NOMO-1 treated with DMSO at 0.1 percent for 48 hours (cell line): ENCODE measurements at regions not wholly inside any gene's neighbourhood (a gene's known extent, or its start where the extent isn't known, plus 50 kb on each side); places are given as distances from the start of the nearest gene placed in this dataset.
A peak's percentile ranks its signal among the peaks of the same experiment; 100 is the strongest.
"Not testable (repeated sequence)": the region's sequence is repeated elsewhere in the genome, so short reads cannot be mapped to it uniquely, and the experiment has no call there.

Source experiments
- DNase-seq: peaks from one replicate; lab custom pipeline; 2025; ENCODE audit not compliant: unreplicated experiment; lab: John Stamatoyannopoulos, UW

DNA sequence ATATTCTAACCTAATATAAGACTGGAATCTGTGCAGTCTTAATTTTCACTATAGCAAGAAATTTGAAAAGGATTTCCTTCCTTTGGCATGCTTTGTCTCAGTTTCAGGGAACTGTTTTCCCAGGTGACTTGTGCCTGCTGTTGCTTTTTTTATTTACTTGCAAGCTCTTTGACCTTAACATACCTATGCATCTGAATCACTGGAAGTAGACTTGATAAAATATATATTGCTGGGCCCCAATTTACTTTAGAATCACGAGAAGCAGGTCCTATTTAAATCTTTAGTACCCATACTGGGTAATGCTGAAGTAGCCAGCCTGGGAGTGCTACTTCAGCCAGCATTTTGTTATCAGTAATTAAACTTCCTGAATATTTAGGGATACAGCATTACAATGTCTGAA, 257.9 kb upstream of the ALCAM start:
- no peak for DNase-seq

DNA sequence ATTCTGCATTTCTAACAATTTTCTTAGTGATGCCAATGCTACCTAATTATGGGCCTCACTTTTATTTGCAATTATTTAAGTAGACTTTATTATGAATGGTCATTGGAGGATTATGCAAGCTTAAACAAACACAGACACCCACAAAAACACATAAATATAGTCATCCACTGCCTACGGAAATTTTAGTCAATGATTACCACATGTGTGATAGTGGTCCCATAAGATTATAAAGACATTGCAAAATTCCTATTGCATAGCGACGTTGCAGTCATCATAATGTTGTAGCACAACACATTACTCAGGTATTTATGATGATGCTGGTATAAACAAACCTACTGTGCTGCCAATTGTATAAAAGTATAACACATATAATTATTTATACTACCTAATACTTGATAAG, 247.8 kb upstream of the ALCAM start:
- no peak for DNase-seq

DNA sequence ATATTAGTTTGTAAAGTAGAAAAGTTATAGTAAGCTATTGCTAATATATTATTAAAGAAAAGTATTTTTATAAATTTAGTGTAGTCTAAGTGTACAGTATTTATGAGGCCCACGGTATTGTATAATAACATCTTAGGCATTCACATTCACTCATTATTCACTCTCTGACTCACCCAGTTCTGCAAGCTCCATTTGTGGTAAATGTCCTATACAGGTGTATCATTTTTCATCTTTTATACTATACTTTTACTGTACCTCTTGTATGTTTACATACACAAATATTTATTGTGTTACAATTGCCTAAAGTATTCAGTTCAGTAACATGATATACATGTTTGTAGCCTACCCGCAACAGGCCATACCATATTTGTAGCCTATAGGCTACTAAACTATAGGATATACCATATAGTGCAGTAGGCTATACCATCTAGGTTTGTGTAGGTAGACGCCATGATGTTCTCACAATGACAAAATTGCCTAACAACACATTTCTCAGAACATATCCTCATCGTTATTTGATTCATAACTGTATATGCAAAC, 246.8 kb upstream of the ALCAM start:
- no peak for DNase-seq

DNA sequence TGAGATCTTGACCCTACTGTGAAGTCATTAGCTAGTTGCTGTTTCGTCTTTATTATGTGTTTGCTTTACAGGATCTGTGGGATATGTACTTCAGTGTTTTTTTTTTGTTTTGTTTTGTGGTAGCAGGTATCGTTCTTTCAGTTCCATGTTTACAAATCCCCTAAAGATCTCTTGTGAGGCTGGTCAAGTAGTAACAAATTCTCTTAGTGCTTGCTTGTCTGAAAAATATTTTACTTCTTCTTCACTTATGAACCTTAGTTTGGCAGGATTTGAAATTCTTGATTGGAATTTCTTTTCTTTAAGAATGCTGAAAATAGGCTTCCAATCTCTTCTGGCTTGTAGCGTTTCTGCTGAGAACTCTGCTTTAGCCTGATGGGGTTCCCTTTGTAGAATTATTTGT, 235.8 kb upstream of the ALCAM start:
- no peak for DNase-seq

DNA sequence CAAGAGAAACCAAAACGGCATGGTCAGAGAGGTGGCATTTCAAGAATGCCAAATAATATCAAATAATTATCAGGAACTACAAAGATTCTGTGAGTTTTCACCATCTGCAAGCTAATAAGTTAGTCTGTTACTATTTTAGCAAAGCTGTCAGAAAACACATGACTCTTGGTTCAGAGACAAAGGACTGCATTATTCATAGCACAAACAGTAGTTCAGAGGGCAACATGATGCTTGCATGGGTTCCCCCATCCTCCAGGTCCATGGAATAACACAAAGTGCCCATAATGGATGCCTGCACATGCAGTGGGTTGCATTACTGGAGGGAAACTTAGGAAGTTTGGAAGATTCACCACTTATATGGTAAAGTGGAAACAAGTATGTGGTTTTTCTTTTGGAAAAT, 228.8 kb upstream of the ALCAM start:
- DNase-seq: no peak

DNA sequence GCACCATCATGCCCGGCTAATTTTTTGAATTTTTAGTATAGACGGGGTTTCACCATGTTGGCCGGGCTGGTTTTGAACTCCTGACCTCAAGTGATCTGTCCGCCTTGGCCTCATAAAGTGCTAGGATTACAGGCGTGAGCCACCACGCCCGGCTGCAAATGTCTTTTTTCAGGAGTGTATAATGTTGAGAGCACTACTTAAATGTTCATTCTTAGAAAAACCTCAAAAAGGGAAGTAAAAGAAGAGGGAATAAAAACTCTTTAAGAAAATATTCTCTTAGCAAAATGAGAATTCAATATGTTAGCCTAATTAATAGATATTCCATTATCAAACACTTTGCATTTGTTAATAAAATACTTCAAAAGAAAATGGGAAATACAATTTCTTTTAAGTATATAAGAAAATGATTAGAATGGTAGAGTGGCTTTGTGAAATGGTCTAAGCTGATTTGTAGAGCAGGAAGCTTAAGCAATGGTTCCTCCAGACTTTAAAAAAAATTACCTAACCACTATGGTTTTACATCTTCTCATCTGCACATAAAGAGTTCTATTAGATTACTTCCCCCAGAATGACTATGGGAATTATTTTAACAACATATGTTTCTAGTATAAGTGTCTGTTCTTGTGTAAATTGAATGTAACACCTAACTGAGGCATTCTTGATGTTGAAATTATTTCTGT, 226.7 kb upstream of the ALCAM start:
- DNase-seq: peak; percentile 92

DNA sequence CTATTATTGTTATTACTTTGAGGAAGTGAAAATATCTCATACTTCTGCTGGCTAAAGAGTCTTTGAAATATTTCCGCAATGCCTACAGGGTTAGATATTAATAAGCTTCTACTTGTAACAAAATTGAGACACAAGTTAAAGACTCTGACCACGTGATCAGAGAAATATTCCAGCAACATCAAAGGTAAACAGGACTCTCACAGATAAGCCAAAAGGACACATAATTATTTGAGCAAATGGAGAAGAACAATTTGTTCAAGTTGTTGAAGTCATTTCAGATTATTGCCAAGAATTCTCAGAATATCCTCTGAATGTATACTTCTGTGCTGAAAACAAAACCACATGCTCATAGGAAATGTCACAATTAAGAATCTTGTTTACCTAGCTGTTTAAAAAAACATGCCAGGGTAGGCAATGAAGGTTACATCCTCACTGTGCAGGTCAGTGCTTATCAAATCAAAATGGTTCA, 225.8 kb upstream of the ALCAM start:
- peak; percentile 40 for DNase-seq

DNA sequence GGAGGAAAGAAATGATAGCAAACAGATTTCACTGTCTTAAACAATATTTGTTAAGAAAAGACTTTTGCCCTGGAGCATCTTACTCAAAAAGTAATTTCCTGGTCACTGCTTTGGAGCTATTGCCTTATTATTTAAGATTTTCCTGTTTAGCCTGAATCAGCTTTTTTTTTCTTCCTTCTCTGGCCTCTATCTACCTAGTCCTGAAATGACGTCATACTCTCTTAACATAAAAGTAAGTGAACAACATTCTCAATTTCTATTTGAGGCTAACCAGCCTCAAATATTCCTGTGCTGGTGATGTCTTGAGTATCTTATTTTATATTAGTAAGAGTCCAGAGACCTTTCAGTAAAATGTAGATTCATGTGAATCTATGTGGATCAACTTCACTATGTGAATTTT, 221.9 kb upstream of the ALCAM start:
- DNase-seq: no peak

DNA sequence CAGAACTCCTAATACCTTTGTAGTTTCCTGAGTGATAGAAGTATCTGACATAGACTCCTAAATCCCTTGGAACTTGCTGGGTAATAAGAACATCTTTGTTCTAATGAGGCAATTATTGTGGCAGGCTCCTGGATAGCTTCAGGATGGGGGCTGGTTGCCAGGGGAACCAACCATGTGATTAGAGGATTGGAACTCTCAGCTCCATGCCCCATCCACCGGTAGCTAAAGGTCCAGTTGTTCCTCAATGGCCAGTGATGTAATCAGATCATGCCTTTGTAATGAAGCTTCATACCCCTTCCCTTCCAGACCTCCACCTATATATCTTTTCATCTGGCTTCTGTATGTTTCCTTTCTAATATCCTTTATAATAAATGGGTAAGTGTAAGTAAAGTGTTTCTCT, 221.2 kb upstream of the ALCAM start:
- DNase-seq: no peak

DNA sequence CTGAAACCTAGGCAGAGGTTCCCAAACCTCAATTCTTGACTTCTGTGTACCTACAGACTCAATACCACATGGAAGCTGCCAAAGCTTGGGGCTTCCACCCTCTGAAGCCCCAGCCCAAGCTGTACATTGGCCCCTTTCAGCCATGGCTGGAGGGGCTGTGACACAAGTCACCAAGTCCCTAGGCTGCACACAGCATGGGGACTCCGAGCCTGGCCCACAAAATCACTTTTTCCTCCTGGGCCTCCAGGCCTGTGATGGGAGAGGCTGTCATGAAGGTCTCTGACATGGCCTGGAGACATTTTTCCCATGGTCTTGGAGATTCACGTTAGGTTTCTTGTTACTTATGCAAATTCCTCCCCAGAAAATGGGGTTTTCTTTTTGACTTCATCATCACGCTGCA, 217.5 kb upstream of the ALCAM start:
- DNase-seq: not testable (repeated sequence)

DNA sequence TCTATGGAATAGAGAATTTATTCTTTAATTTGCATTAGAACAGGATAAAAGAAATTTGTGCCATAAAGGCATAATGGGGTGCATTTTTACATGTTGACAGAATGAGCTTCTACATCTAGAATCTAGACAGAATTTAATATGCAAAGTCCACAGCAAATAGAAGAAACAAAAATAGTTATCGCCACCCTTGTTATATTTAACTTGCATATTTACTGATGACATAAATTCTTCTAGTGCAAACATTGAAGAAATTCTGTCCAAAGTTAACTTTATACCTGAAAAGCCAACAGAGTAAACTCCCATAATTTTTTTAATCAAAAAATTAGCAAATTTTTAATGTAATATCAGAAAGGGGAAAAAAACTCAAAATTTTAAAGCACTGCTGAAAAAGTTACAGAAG, 213.7 kb upstream of the ALCAM start:
- DNase-seq: no peak

DNA sequence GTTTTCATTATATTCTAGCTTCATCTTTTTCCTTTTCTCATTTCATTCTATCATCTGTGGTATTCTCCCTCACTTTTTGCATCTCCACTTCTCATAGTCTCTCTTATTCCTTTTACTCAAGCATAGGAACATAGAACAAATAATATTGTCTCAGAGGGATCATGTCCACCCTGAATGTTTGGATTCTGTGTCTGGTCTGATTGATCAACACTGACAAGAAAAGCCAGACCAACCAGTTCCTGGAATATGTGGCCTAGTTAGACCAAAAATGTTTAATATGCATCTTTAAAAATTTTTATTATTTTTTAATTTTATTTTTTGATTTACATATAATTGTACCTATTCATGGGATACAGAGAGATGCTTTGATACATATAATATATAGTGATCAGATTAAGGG, 212.0 kb upstream of the ALCAM start:
- DNase-seq: no peak

DNA sequence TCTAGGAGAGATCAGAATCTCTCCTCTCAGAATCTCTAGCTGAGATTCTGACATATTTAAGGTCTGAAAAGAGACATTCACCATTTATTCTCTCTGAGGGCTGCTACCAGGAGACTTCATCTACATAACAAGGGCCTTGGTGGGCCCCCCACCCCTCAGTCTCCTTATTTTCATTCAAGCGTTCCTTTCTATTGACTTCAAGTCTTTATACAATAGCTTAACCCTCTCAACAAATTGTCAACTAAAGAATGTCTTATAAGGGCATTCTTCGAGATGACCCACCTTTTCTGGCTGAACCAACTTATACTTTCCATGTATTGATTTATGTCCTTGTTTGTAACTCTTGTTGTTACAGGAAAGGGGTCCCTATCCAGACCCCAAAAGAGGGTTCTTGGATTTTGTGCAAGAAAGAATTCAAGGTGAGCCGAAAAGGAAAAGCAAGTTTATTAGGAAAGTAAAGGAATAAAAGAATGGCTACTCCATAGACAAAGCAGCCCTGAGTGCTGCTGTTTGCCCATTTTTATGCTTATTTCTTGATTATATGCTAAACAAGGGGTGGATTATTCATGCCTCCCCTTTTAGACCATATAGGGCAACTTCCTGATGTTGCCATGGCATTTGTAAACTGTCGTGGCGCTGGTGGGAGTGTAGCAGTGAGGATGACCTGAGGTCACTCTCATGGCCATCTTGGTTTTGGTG, 209.5 kb upstream of the ALCAM start:
- DNase-seq: no peak

DNA sequence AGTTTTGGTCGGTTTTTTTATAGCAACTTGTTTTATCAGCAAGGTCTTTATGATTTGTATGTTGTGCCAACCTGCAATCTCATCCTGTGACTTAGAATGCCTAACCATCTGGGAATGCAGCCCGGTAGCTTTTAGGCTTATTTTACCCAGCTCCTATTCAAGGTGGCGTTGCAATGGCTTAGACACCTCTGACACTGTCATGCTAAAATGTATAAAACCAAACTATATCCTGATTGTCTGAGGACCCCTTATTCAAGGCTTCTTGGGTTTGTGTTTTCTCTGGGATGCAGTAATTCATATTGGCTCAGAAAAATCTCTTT, 209.0 kb upstream of the ALCAM start:
- DNase-seq: no peak

DNA sequence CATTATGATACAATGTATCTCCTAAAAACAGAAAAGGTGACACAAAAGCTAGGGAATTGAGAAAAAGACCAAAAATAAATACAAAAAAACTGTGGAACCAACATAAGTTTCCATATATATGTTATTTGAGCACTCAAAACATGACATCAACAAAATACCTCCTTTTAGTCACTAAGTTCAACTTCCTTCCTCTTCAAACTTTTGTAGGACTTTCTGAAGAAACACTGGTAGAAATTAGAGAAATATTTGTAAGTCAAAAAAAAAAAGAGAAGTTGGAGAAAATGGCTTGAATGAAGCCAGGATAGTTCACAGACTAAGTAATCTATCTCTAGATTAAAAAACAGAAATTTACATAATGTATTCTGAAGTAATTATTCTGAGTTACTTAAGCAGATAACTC, 208.4 kb upstream of the ALCAM start:
- peak; percentile 64 for DNase-seq

DNA sequence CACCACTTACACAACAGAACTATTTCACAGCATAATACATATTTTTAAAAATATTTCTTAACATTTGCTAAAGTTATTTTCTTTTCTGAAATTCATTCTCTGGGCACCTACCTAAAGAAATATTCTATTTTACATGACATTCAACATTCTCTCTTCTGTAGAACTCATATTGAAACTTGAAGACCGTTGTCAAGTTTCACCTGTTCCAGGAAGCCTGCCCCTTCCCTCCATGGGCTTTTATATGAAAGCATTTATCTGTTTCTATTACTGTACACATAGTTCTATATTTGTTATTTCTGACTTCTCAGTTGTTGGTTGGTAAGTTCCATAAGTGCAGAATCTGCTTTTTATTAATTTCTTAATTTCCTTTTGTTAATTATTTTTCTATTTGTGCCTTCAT, 204.3 kb upstream of the ALCAM start:
- no peak for DNase-seq

DNA sequence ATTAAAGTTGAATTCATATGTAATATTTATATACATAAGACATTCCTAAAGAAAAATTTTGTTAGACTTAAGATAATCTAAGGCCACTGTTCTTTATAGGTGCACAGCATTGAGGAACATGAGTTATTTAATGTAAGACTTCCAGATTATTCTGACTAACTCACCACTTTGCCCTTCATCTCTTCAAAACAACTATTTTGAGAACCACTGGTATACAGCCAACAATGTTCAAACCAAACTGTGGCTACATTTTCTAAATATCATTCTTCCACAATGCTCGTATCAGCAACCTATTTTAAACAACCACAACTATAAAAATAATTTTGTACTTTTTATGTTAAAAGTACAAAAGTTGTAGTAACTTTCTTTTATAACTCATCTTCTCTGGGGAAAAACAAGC, 199.8 kb upstream of the ALCAM start:
- no peak for DNase-seq

DNA sequence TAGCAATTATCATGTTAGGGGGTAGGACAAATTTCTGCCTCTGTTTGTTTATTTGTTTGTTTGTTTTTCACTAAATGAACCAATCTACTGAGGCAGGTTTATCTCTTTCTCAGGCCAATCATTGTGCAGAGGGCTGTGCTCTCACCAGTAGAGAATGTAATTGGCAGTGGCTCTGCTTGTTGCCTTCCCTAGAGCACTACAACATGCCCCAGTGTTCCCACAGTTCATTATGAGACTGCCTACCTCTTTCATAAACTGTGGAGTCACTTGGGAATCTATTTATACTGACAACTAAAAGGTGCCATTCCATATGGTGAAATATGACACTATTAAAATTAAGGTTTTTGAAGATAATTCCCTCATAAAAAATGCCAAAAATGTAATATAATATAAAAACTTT, 196.3 kb upstream of the ALCAM start:
- DNase-seq: no peak

DNA sequence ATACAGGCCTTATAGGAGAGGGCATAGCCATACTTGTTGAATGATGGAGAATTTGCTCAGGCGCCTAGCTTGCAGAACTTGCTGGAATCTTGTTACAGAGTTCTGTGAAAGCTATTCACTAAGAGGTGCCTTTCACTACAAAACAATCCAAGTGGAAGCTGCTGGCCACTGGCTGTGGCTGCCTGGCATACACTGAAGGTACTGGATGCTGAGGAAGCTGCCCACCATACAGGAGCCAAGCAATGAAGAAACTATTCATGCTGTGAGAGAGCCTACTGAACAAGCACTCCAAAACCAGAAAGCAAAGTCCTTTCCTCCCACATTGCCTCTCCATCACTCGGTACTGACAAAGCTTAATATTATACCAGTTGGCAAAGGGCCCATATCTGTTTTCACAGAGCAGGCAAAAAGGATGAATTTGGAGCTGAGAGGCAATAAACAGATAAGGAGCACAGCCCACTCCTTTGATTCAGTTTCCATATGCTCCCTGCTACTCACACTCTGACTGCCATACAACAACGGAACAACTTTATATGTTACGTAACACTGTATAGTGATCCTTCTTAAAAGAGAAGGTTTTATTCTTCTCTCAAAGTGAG, 192.6 kb upstream of the ALCAM start:
- no peak for DNase-seq

DNA sequence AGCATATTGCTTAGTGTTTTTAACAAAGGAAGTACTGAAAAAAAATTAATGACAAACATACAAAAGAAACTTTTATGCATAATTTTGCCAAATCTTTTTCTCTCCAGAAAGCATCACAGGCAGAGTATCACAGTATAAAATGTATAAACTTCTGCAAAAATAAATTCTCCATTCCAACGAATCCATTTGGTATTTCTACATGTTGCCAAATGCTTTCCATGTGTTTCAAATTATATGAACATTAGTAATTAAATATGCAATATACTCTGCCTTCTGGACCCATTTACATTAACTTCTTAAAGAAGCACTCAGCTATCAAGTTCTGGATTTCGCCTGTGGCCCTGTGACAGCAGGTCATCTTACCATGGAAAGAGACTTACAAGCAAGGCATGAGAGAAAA, 189.1 kb upstream of the ALCAM start:
- DNase-seq: no peak

DNA sequence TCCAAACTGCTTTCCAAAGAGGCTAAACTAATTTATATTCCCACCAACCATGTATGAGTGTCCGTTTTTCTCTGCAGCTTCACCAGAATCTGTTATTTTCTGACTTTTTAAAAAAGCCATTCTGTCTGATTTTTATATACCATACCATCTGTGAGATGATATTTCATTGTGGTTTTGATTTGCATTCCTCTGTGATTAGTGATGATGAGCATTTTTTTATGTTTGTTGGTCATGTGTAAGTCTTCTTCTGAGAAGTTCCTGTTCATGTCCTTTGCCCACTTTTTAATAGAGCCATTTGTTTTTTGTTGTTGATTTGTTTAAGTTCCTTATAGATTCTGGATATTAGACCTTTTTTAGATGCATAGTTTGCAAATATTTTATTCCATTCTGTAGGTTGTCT, 179.4 kb upstream of the ALCAM start:
- DNase-seq: no peak

DNA sequence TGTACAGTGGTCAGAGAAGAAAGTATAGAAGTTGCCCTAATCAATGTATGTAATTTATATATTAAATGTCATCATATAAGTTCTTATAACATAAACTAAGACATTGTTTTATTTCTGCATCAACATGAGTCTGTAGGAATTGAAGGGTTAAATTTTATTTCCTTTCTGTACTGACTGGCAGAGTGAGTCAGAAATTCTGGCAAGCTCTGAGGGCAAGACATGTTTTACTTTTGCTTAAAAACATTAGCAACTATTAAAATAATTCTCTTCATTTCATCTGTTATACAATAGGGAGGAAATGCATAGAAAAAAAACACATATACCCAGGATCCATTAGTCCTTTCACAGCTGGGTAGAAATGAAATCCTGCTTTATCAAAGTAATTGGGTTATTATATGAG, 171.4 kb upstream of the ALCAM start:
- no peak for DNase-seq
